Stomach (tissue), 4 donors: ENCODE measurements at regions not wholly inside any gene's neighbourhood (a gene's known extent, or its start where the extent isn't known, plus 50 kb on each side); places are given as distances from the start of the nearest gene placed in this dataset.
"Not testable (repeated sequence)": the region's sequence is repeated elsewhere in the genome, so short reads cannot be mapped to it uniquely, and the experiment has no call there.

Experiments used
- EP300 ChIP-seq: sonication (generic); formaldehyde crosslinking; IDR thresholded peaks from one replicate; pipeline ENCODE4 v1.6.1; 2017; ENCODE audit warnings: antibody characterized with exemption
- POLR2A ChIP-seq, 4 donors: fragments of 450-650 bp; IDR thresholded peaks; one replicate each; pipeline ENCODE4 v1.6.1; 2016; ENCODE audit warnings: antibody characterized with exemption in 4 of 4, control low read depth in 2 of 4, mild to moderate bottlenecking in 1 of 4, moderate library complexity in 1 of 4
- POLR2AphosphoS5 ChIP-seq, 3 donors: sonication (generic); formaldehyde crosslinking; IDR thresholded peaks; one replicate each; pipeline ENCODE4 v1.6.1; 2016; ENCODE audit warnings: antibody characterized with exemption in 3 of 3
- TF ChIP-seq, protein P1 (sequence below), 7 experiments: fragments of 450-650 bp in 4 of 7; fragments of 200-600 bp in 3 of 7; sonication (generic) in 3 of 7; IDR thresholded peaks; one replicate each; pipeline ENCODE4 v1.5.1; 2016 to 2019; ENCODE audit warnings: antibody characterized with exemption in 7 of 7, control low read depth in 2 of 7, mild to moderate bottlenecking in 1 of 7

DNA sequence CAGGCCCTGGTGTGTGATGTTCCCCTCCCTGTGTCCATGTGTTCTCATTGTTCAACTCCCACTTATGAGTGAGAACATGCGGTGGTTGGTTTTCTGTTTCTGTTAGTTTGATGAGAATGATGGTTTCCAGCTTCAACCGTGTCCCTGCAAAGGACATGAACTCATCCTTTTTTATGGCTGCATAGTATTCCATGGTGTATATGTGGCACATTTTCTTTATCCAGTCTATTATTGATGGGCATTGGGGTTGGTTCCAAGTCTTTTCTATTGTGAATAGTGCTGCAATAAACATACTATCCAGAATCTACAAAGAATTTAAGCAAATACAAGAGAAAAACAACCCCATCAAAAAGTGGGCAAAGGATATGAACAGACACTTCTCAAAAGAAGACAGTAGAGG is 67.1 kb upstream of the PPM1H start:
- TF ChIP-seq, protein P1, sequence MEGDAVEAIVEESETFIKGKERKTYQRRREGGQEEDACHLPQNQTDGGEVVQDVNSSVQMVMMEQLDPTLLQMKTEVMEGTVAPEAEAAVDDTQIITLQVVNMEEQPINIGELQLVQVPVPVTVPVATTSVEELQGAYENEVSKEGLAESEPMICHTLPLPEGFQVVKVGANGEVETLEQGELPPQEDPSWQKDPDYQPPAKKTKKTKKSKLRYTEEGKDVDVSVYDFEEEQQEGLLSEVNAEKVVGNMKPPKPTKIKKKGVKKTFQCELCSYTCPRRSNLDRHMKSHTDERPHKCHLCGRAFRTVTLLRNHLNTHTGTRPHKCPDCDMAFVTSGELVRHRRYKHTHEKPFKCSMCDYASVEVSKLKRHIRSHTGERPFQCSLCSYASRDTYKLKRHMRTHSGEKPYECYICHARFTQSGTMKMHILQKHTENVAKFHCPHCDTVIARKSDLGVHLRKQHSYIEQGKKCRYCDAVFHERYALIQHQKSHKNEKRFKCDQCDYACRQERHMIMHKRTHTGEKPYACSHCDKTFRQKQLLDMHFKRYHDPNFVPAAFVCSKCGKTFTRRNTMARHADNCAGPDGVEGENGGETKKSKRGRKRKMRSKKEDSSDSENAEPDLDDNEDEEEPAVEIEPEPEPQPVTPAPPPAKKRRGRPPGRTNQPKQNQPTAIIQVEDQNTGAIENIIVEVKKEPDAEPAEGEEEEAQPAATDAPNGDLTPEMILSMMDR (IDR thresholded peaks at IDR 0.05), result not testable (repeated sequence)
- not testable (repeated sequence) for TF ChIP-seq POLR2A (IDR thresholded peaks at IDR 0.05); POLR2AphosphoS5 (IDR thresholded peaks at IDR 0.05); EP300
